Transverse colon (tissue), 4 donors: ENCODE measurements at regions not wholly inside any gene's neighbourhood (a gene's known extent, or its start where the extent isn't known, plus 50 kb on each side); places are given as distances from the start of the nearest gene placed in this dataset.

Experiments used
- DNase-seq: peaks from one replicate; pipeline ENCODE4 v3.0.0-alpha.2; 2019
- H3K27ac ChIP-seq, 4 donors: fragments of 200-600 bp; sonication (generic); 2 replicates each; pipeline ENCODE4 v1.5.1; 2016 to 2018; ENCODE audit warnings: inconsistent platforms in 4 of 4
- H3K27me3 ChIP-seq: fragments of 200-600 bp; sonication (generic); 2 replicates; pipeline ENCODE4 v1.5.1; 2017; ENCODE audit warnings: inconsistent platforms
- H3K36me3 ChIP-seq, 4 donors: fragments of 200-600 bp; sonication (generic); 2 replicates each; pipeline ENCODE4 v1.5.1; 2017 to 2019; ENCODE audit warnings: inconsistent platforms in 4 of 4
- H3K4me1 ChIP-seq, 4 donors: fragments of 200-600 bp; sonication (generic); 2 replicates each; pipeline ENCODE4 v1.5.1; 2017 to 2020; ENCODE audit warnings: inconsistent platforms in 4 of 4
- H3K4me3 ChIP-seq, 4 donors: fragments of 200-600 bp; sonication (generic); 1 replicate in 1 of 4; 2 replicates in 3 of 4; pipeline versions ENCODE4 v1.5.1 to v1.6.1; 2017 to 2019; ENCODE audit warnings: inconsistent platforms in 4 of 4
- H3K9me3 ChIP-seq, 2 donors: fragments of 200-600 bp; sonication (generic); 2 replicates each; pipeline ENCODE4 v1.5.1; 2017 to 2019; ENCODE audit warnings: inconsistent platforms in 2 of 2
- CTCF ChIP-seq, 5 experiments: fragments of 200-600 bp in 3 of 5; fragments of 450-650 bp in 2 of 5; sonication (generic) in 3 of 5; IDR thresholded peaks; 1 replicate in 2 of 5; 2 replicates in 3 of 5; pipeline ENCODE4 v1.5.1; 2016 to 2017; ENCODE audit warnings: antibody characterized with exemption in 5 of 5, inconsistent platforms in 3 of 5, mild to moderate bottlenecking in 2 of 5, moderate library complexity in 1 of 5
- EP300 ChIP-seq: sonication (generic); formaldehyde crosslinking; IDR thresholded peaks from one replicate; pipeline ENCODE4 v1.6.1; 2017; ENCODE audit warnings: antibody characterized with exemption, low read depth
- POLR2A ChIP-seq: fragments of 450-650 bp; IDR thresholded peaks from one replicate; pipeline ENCODE4 v1.6.1; 2016; ENCODE audit warnings: antibody characterized with exemption, mild to moderate bottlenecking, moderate library complexity
- POLR2AphosphoS5 ChIP-seq, 3 donors: sonication (generic); formaldehyde crosslinking; IDR thresholded peaks; one replicate each; pipeline ENCODE4 v1.6.1; 2016; ENCODE audit warnings: antibody characterized with exemption in 3 of 3
- WGBS, 2 donors: methylation state at CpG; one replicate each; pipeline ENCODE4 v1.1.5; 2018; ENCODE audit warnings: low coverage in 1 of 2; 5-methylcytosine and 5-hydroxymethylcytosine counted together
- in situ Hi-C, 4 donors: fragments of 200-750 bp; cut with MboI; loops; one replicate each; pipeline versions ENCODE4 v1.15.0 to v1.15.1; 2017; ENCODE audit warnings: low sequenced_read_pairs in 3 of 4, low pct_ligation_motif_present in 1 of 4, low pct_unique_long_range_greater_than_20kb in 1 of 4
- intact Hi-C: fragments of 100-400 bp; cut with DNase I; formaldehyde crosslinking; loops from one replicate; pipeline ENCODE4 v1.15.1; 2023; ENCODE audit warnings: low total_unique reads

GRCh38 chr1:38622197-38622596 is 237.4 kb downstream of the RRAGC start:
- H3K27ac ChIP-seq, result no peak overlapping the region
- DNase-seq, result no peak
- intact Hi-C loops, result no loop called here
- TF ChIP-seq EP300 (no peak), POLR2AphosphoS5 (IDR thresholded peaks at IDR 0.05) (no peak), CTCF (IDR thresholded peaks at IDR 0.05) (no peak), POLR2A (no peak)
- H3K4me3 ChIP-seq, result no peak overlapping the region
- peaks cover 9% of the 10 kb centered on the region for H3K27me3 ChIP-seq
- 87 to 95% methylated on average over 4 to 6 of the region's 6 CpGs for WGBS, 2 donors
- no peaks in the 10 kb centered on the region for H3K9me3 ChIP-seq
- in situ Hi-C loops, result loop anchor here in 1 of 4 donors (25.0 kb wide), 1 partner anchor 190 kb away; no protein-coding TSS in a partner anchor
- no peaks in the 10 kb centered on the region for H3K36me3 ChIP-seq
- no peaks in the 10 kb centered on the region for H3K4me1 ChIP-seq

GRCh38 chr1:38616846-38617245 is 242.7 kb downstream of the RRAGC start:
- H3K4me1 ChIP-seq, result no peaks in the 10 kb centered on the region
- H3K36me3 ChIP-seq, result no peaks in the 10 kb centered on the region
- 31% methylated on average over 3 of the region's 3 CpGs; no CpG with 5 or more reads in 1 of the 2 donors for WGBS, 2 donors
- no peak for TF ChIP-seq EP300
- no peak for TF ChIP-seq CTCF (IDR thresholded peaks at IDR 0.05)
- no peak for TF ChIP-seq POLR2A
- TF ChIP-seq POLR2AphosphoS5 (IDR thresholded peaks at IDR 0.05), result no peak
- H3K4me3 ChIP-seq, result no peak overlapping the region
- intact Hi-C loops, result no loop called here
- no peak for DNase-seq
- H3K9me3 ChIP-seq, result no peaks in the 10 kb centered on the region
- in situ Hi-C loops, result loop anchor here in 1 of 4 donors (25.0 kb wide), 1 partner anchor 195 kb away; no protein-coding TSS in a partner anchor
- peaks cover 21% of the 10 kb centered on the region for H3K27me3 ChIP-seq
- no peak overlapping the region for H3K27ac ChIP-seq

- TF ChIP-seq CTCF (IDR thresholded peaks at IDR 0.05) (no peak), EP300 (no peak), POLR2A (no peak), POLR2AphosphoS5 (IDR thresholded peaks at IDR 0.05) (no peak)
- Histone ChIP-seq H3K4me1 (no peaks in the 10 kb centered on the region), H3K4me3 (no peak overlapping the region), H3K27me3 (peaks cover 21% of the 10 kb centered on the region), H3K9me3 (no peaks in the 10 kb centered on the region), H3K36me3 (no peaks in the 10 kb centered on the region), H3K27ac (no peak overlapping the region)
- intact Hi-C loops, result no loop called here
- in situ Hi-C loops, result loop anchor here in 1 of 4 donors (25.0 kb wide), 1 partner anchor 197 kb away; no protein-coding TSS in a partner anchor
- no peak for DNase-seq
- 71 to 78% methylated on average over 1 of the region's 1 CpG for WGBS, 2 donors
Measured at GRCh38 chr1:38615680-38616079, 243.9 kb downstream of the RRAGC start.

- no peak overlapping the region for H3K27ac ChIP-seq
- intact Hi-C loops (no loop called here), in situ Hi-C loops (loop anchor here in 1 of 4 donors (25.0 kb wide), 1 partner anchor 197 kb away; no protein-coding TSS in a partner anchor)
- no peaks in the 10 kb centered on the region for H3K4me1 ChIP-seq
- H3K27me3 ChIP-seq, result peaks cover 21% of the 10 kb centered on the region
- no peak for TF ChIP-seq EP300
- no peak for TF ChIP-seq POLR2A
- TF ChIP-seq CTCF (IDR thresholded peaks at IDR 0.05), result no peak
- no peak for TF ChIP-seq POLR2AphosphoS5 (IDR thresholded peaks at IDR 0.05)
- H3K9me3 ChIP-seq, result no peaks in the 10 kb centered on the region
- WGBS, 2 donors, result 45 to 81% methylated on average over 2 to 3 of the region's 3 CpGs
- DNase-seq, result no peak
- H3K36me3 ChIP-seq, result no peaks in the 10 kb centered on the region
- no peak overlapping the region for H3K4me3 ChIP-seq
Measured at GRCh38 chr1:38614861-38615260, 244.7 kb downstream of the RRAGC start.
